ENCODE measurements at regions not wholly inside any gene's neighbourhood (a gene's known extent, or its start where the extent isn't known, plus 50 kb on each side); places are given as distances from the start of the nearest gene placed in this dataset.

DNA sequence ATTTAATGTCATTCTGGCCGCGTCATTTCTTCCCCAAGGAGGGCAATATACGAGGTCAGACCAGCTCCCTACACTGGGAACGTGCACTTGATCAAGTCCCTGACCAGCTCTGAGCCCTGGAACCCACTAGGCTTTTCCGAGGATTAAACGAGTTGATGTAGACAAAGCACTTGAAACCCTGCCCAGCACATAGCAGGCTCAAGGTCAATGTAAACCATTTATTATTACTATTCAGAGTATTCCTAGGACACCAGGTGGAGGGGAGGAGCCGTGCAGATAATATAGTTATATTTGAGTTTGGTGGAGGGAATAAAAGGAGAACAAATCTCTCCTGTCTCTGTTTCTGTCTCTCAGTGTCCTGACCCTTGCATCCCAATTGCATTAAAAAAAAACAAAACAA lies 174.1 kb upstream of the IGSF21 start:
- no peak for DNase-seq (ENCODE audit: low read depth)

DNA sequence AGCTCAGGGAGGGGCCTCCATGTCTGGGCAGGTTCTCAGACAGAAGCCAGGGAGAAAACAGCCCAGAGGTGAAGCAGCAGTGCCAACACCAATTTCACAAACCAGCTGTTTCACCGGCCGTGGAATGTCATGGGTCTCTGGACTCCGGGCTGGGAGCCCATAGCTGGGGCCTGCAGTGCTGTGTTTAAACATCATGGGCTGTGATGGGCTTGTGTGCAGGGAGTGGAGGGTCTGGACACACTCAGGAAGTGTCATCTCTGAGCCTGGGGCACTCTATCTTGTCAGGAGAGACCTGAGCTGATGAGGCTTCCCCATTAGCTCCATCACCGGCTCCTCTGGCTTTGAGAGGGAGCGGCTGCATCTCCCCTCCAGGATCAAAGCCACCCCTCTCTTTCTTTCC lies 173.6 kb upstream of the IGSF21 start:
- DNase-seq (ENCODE audit: low read depth): no peak

DNA sequence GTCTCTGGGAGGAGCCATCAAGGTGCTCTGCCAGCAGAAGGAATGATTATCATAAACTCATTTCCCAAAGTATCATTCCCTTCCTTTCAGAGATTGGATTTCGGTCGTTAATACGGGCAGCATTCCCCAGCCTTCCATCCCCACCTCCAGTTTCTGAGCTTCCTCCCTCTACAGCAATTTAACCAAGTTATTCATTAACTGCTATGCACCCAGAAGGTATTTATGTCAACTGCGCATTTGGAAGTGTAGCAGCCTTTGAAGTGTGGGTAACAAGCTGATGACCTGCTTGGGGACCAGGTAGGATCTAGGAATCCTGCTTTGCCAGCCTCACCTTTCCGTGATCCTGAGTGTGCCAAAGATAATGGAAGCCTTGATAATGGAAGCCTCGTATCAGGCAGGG lies 172.4 kb upstream of the IGSF21 start:
- DNase-seq (ENCODE audit: low read depth): no peak

- no peak for DNase-seq (ENCODE audit: low read depth)
These were observed 166.0 kb upstream of the IGSF21 start for GRCh38 chr1:17941431-17942189.

- DNase-seq (ENCODE audit: low read depth): no peak
These were observed 164.1 kb upstream of the IGSF21 start for GRCh38 chr1:17943506-17943905.

GRCh38 chr1:17944646-17945045 lies 163.0 kb upstream of the IGSF21 start:
- DNase-seq (ENCODE audit: low read depth): no peak

GRCh38 chr1:17946434-17946833 lies 161.2 kb upstream of the IGSF21 start:
- no peak for DNase-seq (ENCODE audit: low read depth)

GRCh38 chr1:17948594-17948993 lies 159.0 kb upstream of the IGSF21 start:
- no peak for DNase-seq (ENCODE audit: low read depth)

DNA sequence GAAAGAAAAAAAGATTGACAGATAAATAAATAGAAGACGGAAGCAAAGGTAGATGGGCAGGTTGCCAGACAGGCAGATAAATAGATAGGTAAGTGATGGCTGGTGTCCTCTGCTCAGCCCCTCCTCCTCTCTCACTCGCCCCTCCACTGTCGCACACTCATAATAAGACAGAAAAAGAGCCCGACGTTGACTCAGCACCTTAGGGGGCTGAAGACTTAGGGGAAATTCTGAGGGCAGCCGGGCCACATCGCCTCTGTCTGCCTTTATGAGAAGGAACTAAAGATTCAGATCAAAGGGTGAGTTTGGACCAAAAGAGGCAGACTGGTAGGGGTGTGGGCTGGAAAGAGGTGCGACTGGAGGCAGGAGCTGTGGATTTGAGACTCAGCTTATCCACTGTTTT lies 158.1 kb upstream of the IGSF21 start:
- DNase-seq (ENCODE audit: low read depth): no peak

- DNase-seq (ENCODE audit: low read depth): no peak
These were observed 156.9 kb upstream of the IGSF21 start for GRCh38 chr1:17950728-17951127.

GRCh38 chr1:17952506-17952905 lies 155.1 kb upstream of the IGSF21 start:
- DNase-seq (ENCODE audit: low read depth): no peak

DNA sequence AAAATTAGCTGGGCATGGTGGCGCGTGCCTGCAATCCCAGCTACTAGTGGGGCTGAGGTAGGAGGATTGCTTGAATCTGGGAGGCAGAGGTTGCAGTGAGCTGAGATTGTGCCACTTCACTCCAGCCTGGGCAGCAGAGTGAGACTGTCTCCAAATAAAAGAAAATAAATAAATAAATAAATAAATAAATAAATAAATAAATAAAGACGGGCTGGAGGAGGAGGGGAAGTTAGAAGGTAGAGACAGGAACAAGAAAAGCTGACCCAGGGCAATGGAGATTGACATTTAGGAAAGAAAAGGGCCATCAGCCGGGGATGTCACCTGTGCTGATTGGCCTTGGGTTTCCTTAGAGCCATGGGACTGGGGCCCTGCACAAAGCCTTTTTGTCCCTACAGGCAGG lies 153.7 kb upstream of the IGSF21 start:
- DNase-seq (ENCODE audit: low read depth): no peak

DNA sequence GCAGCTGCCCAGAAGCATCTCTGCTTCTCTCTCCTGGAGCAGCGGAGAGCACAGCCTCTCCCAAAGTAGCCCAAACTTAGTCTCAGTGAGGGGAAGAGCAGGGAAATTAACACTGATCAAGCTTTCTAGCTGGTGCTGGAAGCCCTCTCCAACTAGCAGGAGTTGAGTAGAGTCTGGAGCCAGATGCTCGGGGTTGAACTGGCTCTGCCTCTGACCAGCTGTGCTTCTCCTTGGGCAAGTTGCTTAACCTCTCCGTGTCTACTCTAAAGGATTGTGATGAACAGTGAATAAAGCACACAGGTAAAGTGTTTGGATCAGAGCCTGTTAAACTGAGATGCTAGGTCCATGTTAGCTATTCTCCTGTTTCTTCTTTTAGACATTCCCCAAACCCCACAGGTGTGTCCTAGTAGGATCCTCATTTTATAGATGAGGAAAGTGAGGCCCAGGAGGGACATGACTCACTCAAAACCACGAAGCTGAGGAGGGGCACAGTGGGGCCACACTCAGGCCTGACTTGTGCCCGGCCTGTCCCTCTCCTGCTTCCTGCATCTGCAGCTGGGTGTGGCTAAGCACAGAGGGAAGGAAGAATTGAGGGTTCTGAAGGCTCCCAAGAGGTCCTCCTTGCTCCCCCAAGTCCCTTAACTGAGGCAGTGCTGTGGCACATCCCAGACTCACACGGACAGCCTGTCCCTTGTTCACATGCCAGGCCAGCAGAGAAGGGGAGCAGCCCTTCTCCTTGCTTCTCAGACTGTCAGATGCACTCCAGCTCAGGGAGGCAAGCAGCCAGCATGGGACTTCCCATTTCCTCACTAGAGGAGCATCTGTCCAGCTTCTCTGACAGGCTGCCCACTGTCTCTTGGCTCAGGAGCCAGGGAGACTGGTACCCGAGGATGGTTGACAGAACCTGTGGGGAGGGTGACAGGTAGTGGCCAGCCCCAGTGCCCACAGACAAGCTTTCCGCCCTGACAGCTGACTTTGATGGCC lies 152.0 kb upstream of the IGSF21 start:
- no peak for DNase-seq (ENCODE audit: low read depth)

DNA sequence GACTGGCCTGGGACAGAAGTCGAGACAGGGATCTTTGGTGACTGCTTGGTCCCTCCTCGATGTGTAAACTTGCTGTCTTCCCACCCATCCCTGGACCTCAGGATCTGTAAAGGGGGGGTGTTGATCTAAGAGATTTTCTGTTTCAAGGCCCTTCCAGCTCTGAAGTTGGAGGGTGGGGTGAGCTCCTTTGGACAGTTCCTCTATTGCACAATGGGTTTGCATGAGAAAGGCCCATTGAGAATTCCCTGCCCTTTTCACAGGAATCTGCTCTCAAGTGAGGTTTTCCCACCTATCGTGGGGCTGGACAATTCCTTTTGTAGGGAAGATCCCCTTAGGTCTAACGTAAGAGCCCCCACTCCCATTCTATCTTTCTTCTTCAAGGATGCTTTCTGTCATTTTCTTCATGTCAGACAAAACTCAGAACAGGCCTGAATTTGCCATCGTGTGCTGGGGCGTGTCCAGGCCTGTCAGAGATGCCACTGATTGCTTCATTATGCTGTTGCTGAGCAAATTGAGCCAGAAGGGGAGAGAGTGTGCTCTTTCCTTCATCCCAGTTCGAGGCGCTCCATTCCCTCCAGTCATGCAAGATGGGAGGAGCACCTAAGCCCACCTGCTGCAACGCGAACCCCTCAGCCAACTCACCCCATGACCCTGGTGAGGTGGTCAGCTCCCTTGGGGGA lies 149.9 kb upstream of the IGSF21 start:
- peak; percentile 6 for DNase-seq (ENCODE audit: low read depth)

DNA sequence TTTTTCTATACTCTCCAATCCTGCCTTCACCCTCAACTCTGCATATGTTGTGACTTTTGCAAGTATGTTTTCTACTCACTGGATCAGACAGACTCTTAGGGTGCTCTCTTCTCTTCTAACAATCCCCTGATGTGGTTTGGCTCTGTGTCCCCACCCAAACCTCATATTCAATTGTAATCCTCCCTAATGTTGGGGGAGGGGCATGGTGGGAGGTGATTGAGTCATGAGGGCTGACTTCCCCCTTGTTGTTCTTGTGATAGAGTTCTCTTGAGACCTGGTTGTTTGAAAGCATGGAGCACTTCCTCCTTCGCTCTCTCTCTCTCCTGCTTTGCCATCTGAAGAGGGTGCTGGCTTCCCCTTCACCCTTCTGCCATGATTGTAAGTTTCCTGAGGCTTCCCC lies 148.9 kb upstream of the IGSF21 start:
- DNase-seq (ENCODE audit: low read depth): no peak

- no peak for DNase-seq (ENCODE audit: low read depth)
These were observed 144.1 kb upstream of the IGSF21 start for GRCh38 chr1:17963513-17963912.

GRCh38 chr1:17965515-17966100 lies 142.0 kb upstream of the IGSF21 start:
- no peak for DNase-seq (ENCODE audit: low read depth)

DNA sequence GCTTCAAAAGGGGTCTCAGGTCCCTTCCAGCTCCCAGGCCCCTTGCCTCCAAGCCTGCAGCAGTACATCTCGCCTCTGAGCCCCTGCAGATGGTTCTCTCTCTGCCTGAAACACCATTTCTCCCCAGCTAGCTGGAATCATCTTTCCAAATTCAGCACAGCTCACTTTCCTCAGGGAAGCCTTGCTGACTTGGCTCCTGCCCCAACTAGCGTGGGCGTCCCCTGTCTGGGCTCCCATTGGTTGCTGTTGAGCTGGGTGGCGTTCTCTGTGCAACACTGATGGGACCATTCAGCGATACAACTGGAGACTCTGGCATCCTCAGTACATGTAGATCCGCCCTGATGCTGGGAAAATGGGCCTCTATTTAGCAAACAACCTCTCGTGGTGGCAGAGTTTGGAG lies 141.3 kb upstream of the IGSF21 start:
- DNase-seq (ENCODE audit: low read depth): no peak

DNA sequence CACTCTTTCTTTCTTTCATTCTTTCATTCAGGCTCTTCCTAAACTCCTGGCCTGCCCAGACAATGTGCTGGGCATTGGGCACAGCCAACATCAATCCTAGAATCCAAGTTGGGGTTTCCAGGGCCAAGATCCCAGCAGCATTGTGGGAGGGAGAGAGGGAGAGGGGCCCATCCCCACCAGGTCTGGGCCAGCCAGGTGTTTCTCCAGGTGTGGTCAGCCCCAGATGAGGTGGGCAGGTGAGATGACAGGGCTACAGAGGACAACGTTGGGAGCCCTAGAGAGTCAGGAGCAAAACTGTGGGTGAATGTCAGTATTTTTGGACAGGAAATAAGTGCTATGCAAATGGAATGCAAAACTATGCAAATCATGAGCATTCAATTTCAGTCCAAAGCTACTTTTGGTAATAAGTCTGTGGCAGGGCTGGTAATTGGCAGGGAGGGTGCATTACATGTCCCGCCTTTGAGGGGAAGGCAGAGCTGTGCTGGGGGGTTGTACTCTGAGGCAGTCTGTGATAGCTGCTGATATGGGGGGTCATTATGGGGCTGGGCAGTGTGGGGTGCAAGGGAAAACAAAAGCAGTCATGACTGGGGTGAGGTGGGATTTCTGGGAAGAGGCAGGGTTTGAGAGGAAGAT lies 139.9 kb upstream of the IGSF21 start:
- no peak for DNase-seq (ENCODE audit: low read depth)

DNA sequence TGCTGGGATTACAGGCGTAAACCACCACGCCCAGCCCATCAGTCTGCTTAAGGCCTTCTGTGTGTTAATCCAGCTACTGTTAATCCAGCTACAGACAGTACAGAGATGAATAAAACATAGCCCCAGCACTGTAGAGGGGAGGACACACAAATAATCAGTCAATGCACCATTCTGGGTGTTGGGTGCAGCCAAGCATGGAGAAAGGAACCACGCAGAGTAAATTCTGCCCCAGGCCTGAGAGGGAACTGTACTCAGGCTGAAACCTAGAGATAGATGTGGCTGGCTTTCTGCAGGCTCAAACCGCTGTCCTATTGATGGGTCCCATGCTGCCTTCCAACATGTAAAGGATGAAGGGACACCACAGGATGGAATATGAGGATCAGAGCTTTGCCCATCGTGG lies 136.8 kb upstream of the IGSF21 start:
- no peak for DNase-seq (ENCODE audit: low read depth)

DNA sequence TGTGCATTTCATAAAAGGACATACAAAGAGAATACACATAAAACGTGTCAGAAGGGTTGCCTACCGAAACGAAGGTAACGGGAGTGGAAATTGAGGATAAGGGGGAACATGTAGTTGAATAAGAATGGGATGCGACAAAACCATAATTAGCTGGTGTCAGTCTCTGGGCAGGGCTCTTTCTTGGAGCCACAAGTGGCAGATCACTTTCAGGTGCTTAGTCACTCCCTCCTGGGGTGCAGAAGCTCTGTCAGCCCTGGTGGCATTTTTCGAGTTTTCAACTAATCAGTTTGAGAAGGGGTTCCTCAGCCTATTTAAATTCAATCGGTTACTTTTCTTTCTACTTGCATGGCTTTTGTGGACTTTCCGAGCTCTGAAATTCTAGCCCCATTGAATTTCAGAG lies 133.9 kb upstream of the IGSF21 start:
- DNase-seq (ENCODE audit: low read depth): no peak

- no peak for DNase-seq (ENCODE audit: low read depth)
These were observed 130.7 kb upstream of the IGSF21 start for GRCh38 chr1:17976854-17977253.
